Keratinocyte (primary cell): ENCODE measurements at regions not wholly inside any gene's neighbourhood (a gene's known extent, or its start where the extent isn't known, plus 50 kb on each side); places are given as distances from the start of the nearest gene placed in this dataset.

Experiments
- EZH2 ChIP-seq: IDR thresholded peaks from one replicate; pipeline ENCODE4 v1.6.1; 2012; ENCODE audit warnings: inconsistent platforms, mild to moderate bottlenecking, low read length, moderate library complexity
- TF ChIP-seq, protein P1 (sequence below), 3 experiments: IDR thresholded peaks in 1 of 3; conservative IDR thresholded peaks in 1 of 3; optimal IDR thresholded peaks in 1 of 3; 2 replicates in 2 of 3; 3 replicates in 1 of 3; pipeline versions ENCODE3 to v1.5.1; 2011; ENCODE audit warnings: low read length in 3 of 3, mild to moderate bottlenecking in 3 of 3, moderate library complexity in 2 of 3, control low read depth in 1 of 3, inconsistent platforms in 1 of 3; ENCODE audit not compliant: insufficient read depth in 2 of 3; ENCODE audit errors: extremely low read depth in 1 of 3

DNA sequence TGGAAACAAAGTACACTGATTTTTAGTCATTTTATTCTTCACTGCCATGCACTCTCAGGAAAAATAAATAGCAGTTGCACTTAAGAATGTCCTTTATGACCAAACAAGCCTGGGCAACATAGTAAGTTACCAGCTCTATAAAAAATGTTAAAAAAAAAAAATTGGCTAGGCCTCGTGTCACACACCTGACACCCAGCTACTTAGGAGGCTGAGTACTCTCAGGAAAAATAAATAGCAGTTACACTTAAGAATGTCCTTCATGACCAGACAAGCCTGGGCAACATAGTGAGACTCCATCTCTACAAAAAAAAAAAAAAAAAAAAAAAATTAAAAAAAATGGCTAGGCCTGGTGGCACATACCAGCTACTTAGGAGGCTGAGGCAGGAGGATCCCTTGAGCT, 304.6 kb downstream of the SLCO4C1 start:
- no peak for TF ChIP-seq EZH2
- TF ChIP-seq, protein P1, sequence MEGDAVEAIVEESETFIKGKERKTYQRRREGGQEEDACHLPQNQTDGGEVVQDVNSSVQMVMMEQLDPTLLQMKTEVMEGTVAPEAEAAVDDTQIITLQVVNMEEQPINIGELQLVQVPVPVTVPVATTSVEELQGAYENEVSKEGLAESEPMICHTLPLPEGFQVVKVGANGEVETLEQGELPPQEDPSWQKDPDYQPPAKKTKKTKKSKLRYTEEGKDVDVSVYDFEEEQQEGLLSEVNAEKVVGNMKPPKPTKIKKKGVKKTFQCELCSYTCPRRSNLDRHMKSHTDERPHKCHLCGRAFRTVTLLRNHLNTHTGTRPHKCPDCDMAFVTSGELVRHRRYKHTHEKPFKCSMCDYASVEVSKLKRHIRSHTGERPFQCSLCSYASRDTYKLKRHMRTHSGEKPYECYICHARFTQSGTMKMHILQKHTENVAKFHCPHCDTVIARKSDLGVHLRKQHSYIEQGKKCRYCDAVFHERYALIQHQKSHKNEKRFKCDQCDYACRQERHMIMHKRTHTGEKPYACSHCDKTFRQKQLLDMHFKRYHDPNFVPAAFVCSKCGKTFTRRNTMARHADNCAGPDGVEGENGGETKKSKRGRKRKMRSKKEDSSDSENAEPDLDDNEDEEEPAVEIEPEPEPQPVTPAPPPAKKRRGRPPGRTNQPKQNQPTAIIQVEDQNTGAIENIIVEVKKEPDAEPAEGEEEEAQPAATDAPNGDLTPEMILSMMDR (optimal IDR thresholded peaks at IDR 0.05 in 1 of 3, IDR thresholded peaks at IDR 0.05 in 1 of 3, conservative IDR thresholded peaks at IDR 0.05 in 1 of 3; ENCODE audit: extremely low read depth in 1 of 3, insufficient read depth in 2 of 3, low read length in 3 of 3), result no peak
